SH-SY5Y (cell line): ENCODE measurements at regions not wholly inside any gene's neighbourhood (a gene's known extent, or its start where the extent isn't known, plus 50 kb on each side); places are given as distances from the start of the nearest gene placed in this dataset.

Experiments
- GATA2 ChIP-seq: IDR thresholded peaks from 2 replicates; pipeline ENCODE4 v1.6.1; 2011; ENCODE audit warnings: mild to moderate bottlenecking, low read depth, low read length
- GATA3 ChIP-seq: IDR thresholded peaks from 2 replicates; pipeline ENCODE4 v1.6.1; 2011; ENCODE audit warnings: low read depth, mild to moderate bottlenecking, low read length, moderate library complexity

GRCh38 chr7:131956864-131957263 is 400.4 kb upstream of the PODXL start:
- TF ChIP-seq GATA3 (no peak), GATA2 (no peak)

GRCh38 chr7:131955679-131956078 is 399.3 kb upstream of the PODXL start:
- TF ChIP-seq GATA3 (no peak), GATA2 (no peak)

GRCh38 chr7:131953184-131953583 is 396.8 kb upstream of the PODXL start:
- TF ChIP-seq GATA2, result no peak
- TF ChIP-seq GATA3, result no peak

DNA sequence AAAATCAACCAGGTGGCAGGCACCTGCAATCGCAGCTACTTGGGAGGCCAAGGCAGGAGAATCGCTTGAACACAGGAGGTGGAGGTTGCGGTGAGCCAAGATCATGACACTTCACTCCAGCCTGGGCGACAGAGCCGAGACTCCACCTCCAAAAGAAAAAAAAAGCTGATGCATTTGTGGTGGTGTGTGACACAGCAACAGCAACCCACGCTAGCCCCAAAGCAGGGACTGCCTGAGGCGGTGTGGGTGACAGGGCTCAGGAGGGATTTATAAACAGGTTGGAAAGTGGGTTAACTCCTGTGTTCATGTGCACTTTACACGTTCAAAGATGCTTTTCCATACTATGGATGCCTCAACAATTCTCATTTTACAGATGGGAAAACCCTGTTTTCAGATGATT is 395.9 kb upstream of the PODXL start:
- TF ChIP-seq GATA2 (no peak), GATA3 (no peak)

GRCh38 chr7:131950758-131951157 is 394.3 kb upstream of the PODXL start:
- no peak for TF ChIP-seq GATA2
- no peak for TF ChIP-seq GATA3

DNA sequence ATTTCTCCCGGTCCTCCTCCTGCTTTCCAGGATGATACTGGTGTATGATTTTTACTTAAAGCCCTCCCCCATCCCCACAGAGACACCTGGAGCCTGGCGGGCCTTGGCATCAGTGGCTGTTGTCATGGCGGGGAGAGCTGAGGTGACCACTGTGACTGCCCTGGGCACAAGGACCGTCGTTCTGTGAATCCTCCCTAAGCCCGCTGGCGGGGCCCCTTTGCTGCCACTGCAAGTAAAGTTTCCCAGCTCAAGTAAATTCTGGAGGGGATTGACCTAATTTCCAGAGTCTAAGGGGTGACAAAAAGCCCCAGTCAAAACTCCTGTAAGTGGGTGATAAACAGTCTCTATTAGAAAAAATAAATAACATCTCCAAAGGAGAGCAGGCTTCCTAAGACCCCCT is 393.2 kb upstream of the PODXL start:
- TF ChIP-seq GATA3, result no peak

GRCh38 chr7:131948434-131949053 is 392.1 kb upstream of the PODXL start:
- no peak for TF ChIP-seq GATA3
- no peak for TF ChIP-seq GATA2

- no peak for TF ChIP-seq GATA3
Observed at GRCh38 chr7:131947661-131948060, 391.2 kb upstream of the PODXL start.

- TF ChIP-seq GATA3, result no peak
- no peak for TF ChIP-seq GATA2
Observed at GRCh38 chr7:131945957-131946544, 389.6 kb upstream of the PODXL start.

DNA sequence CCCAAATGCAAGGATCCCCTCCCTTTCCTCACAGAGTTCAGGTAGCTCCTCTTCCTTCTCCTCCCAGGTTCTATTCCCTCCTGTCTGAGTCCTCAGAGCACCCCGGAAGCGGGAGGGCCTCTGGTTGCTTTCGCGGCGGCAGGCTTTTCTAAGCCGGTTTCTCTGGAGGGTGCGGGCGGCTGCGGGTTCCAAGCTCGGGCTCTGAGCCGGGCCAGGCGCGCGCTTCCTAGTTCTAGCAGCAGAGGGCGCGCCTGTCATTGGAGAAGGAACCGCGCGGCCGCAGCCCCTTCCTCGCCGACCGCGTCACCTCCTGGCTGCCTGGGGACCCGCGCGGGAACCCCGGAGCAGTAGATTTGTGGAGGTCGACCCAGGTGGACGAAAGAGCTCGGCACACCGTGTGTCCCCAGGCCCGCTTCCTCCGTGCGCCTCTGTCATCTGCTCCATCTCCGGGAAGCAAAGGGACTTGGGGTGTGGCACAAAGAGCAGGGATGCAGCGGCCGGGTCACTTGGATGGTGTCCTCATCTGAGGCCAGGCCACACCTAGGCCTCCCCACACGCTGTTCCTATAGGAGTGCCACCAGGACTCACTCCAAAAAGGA is 389.0 kb upstream of the PODXL start:
- TF ChIP-seq GATA3, result no peak
- TF ChIP-seq GATA2, result no peak

DNA sequence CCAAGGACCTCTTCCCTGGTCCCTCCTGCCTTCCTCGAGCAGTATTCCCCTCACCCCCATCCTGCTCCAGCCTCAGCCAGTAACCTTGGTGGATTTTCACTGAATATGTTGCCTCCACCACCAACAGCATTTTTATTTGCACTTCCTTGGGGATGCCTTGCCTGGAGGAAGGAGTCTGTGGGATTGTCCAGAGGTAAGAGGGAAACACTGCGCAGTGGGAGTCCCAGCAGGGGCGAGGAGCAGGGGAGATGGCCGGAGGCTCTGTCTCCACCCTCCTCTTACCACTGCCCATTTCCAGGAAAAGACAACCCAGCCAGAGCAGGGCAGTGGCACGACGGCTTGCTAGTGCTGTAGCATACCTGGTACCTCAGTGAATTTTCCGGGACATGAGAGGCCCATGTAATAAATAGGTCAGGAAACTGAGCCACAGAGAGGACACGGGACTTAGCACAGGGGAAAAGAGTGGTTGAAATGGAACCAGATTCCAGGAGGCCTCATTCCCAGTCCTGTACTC is 388.2 kb upstream of the PODXL start:
- TF ChIP-seq GATA3 (no peak), GATA2 (no peak)

DNA sequence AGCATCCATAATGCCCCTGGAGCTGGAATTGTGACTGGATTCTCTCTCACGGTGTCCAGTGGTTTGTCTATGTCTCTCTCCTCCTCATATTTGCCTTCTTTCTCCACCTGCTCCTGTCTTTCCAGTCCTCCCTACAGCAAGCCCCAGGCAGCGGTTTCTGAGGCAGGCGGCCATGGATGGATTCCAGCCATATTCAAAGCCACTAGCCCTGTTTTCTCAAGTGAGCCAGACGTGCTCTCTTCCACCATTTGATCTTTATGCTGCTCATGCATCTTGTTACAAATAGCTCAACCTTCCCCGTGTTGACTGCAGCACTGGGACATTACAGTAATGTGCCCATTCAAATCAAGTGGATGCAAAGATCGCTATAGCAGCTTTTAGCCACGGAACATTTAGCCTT is 387.2 kb upstream of the PODXL start:
- no peak for TF ChIP-seq GATA3
- TF ChIP-seq GATA2, result no peak

DNA sequence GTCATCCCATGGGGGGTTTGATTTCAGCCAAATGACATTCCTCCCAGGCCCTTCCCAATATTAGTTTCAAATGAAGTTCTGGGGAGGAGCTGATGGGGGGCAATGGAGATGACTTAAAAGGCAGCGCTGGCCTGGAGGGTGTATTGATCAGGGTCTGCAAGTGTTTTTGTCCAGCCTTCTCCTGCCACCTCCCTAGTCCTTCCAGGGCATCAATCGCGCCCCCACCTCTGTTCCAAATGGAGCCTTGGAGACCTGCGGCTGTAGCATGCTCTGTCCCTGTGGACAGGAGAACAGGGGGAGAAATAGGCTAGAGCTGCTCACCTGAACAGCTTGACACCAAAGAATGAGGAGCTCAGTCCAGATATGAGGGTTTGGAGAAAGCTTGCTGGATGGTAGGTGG is 386.8 kb upstream of the PODXL start:
- TF ChIP-seq GATA2 (no peak), GATA3 (no peak)

DNA sequence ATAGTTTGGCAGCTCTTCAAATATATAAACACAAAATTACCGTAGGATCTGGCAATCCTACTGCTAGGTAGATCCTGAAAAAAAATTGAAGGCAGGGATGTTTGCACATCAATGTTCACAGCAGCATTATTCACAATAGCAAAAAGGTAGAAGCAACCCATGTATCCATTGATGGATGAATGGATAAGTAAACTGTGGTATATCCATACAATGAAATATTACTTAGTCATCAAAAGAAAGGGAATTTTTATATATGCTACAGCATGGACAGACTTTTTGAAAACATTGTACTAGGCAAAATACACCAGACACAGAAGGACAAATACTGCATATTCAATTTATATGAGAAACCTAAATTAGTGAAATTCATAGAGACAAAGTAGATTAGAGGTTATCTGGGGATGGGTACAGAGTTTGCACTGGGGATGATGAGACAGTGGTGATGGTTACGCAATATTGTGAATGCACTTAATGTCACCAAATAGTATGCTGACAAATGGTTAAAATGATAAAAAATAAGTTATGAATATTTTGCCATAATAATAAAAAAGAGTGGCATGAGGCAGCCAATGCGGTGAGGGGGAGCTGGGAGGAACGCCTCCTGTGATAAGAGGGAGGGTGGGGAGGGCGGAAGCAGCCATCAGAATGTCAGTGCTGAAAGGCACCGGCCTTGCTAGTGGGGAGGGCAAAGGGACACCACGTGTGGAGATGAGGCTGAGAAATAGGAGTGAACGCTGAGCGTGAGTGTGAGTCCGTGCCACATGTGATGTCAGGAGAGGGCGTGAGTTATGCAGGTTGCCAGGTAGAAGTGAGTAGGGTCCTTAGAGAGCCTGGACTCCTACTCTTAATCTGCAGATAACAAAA is 386.1 kb upstream of the PODXL start:
- TF ChIP-seq GATA2, result no peak
- TF ChIP-seq GATA3, result no peak
